Ovary (tissue), 3 donors: ENCODE measurements at regions not wholly inside any gene's neighbourhood (a gene's known extent, or its start where the extent isn't known, plus 50 kb on each side); places are given as distances from the start of the nearest gene placed in this dataset.
"Not testable (repeated sequence)": the region's sequence is repeated elsewhere in the genome, so short reads cannot be mapped to it uniquely, and the experiment has no call there.

Experiments used
- EP300 ChIP-seq: sonication (generic); formaldehyde crosslinking; IDR thresholded peaks from one replicate; pipeline ENCODE4 v1.6.1; 2017; ENCODE audit warnings: antibody characterized with exemption
- POLR2A ChIP-seq: fragments of 450-650 bp; IDR thresholded peaks from one replicate; pipeline ENCODE4 v1.6.1; 2017; ENCODE audit warnings: antibody characterized with exemption, mild to moderate bottlenecking, moderate library complexity
- TF ChIP-seq, protein P1 (sequence below), 3 donors: fragments of 450-650 bp in 2 of 3; fragments of 200-600 bp in 1 of 3; IDR thresholded peaks; one replicate each; pipeline versions ENCODE4 v1.5.1 to v1.8.0; 2016 to 2022; ENCODE audit warnings: antibody characterized with exemption in 3 of 3, mild to moderate bottlenecking in 1 of 3
- donor health status: DM: no; HTN: no; CAD: no.

DNA sequence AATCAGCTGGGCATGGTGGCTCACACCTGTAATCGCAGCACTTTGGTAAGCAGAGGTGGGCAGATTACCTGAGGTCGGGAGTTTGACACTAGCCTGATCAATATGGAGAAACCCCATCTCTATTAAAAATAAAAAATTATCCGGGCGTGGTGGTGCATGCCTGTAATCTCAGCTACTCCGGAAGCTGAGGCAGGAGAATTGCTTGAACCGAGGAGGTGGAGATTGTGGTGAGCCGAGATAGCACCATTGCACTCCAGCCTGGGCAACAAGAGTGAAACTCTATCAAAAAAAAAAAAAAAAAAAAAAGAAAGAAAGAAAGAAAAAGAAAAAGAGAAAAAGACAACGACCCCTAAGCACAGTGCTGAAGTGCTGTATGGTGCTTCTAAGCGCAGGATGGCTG lies 280.6 kb upstream of the MAF start:
- TF ChIP-seq, protein P1, sequence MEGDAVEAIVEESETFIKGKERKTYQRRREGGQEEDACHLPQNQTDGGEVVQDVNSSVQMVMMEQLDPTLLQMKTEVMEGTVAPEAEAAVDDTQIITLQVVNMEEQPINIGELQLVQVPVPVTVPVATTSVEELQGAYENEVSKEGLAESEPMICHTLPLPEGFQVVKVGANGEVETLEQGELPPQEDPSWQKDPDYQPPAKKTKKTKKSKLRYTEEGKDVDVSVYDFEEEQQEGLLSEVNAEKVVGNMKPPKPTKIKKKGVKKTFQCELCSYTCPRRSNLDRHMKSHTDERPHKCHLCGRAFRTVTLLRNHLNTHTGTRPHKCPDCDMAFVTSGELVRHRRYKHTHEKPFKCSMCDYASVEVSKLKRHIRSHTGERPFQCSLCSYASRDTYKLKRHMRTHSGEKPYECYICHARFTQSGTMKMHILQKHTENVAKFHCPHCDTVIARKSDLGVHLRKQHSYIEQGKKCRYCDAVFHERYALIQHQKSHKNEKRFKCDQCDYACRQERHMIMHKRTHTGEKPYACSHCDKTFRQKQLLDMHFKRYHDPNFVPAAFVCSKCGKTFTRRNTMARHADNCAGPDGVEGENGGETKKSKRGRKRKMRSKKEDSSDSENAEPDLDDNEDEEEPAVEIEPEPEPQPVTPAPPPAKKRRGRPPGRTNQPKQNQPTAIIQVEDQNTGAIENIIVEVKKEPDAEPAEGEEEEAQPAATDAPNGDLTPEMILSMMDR (IDR thresholded peaks at IDR 0.05): not testable (repeated sequence)
- TF ChIP-seq POLR2A, EP300: not testable (repeated sequence)
